ENCODE measurements at regions not wholly inside any gene's neighbourhood (a gene's known extent, or its start where the extent isn't known, plus 50 kb on each side); places are given as distances from the start of the nearest gene placed in this dataset.

DNA sequence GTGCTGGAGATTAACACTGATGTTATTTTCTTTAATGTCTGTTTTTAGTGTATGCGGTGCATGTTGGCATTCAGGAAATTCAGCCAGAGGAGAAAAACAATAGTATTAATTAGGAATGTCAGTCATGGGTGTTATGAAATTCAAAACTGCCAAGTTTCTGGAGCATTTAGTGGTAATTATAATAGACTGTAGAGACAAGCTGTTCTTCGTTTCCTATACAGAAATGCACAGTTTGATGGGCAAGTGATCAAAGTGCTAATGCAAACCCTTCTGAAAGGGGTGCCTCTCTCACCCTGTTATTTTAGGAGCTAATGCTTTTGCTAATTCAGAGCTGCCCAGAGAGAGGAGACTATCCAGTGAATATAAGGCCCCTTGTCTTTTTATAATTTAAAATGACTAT lies 573.8 kb upstream of the EEF2KMT start:
- H3K9me3 Mint-ChIP-seq = no peaks in the 10 kb centered on the region
- TF ChIP-seq, protein P1, sequence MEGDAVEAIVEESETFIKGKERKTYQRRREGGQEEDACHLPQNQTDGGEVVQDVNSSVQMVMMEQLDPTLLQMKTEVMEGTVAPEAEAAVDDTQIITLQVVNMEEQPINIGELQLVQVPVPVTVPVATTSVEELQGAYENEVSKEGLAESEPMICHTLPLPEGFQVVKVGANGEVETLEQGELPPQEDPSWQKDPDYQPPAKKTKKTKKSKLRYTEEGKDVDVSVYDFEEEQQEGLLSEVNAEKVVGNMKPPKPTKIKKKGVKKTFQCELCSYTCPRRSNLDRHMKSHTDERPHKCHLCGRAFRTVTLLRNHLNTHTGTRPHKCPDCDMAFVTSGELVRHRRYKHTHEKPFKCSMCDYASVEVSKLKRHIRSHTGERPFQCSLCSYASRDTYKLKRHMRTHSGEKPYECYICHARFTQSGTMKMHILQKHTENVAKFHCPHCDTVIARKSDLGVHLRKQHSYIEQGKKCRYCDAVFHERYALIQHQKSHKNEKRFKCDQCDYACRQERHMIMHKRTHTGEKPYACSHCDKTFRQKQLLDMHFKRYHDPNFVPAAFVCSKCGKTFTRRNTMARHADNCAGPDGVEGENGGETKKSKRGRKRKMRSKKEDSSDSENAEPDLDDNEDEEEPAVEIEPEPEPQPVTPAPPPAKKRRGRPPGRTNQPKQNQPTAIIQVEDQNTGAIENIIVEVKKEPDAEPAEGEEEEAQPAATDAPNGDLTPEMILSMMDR (IDR thresholded peaks at IDR 0.05; ENCODE audit: unreplicated experiment in 3 of 3) = no peak
- H3K27ac Mint-ChIP-seq = no peak overlapping the region
- H3K4me1 Mint-ChIP-seq = no peaks in the 10 kb centered on the region
- no peaks in the 10 kb centered on the region for H3K36me3 Mint-ChIP-seq (ENCODE audit: low read depth)
- no peak overlapping the region for H3K4me3 Mint-ChIP-seq
- peaks cover 14% of the 10 kb centered on the region for H3K27me3 Mint-ChIP-seq (ENCODE audit: low read depth)

DNA sequence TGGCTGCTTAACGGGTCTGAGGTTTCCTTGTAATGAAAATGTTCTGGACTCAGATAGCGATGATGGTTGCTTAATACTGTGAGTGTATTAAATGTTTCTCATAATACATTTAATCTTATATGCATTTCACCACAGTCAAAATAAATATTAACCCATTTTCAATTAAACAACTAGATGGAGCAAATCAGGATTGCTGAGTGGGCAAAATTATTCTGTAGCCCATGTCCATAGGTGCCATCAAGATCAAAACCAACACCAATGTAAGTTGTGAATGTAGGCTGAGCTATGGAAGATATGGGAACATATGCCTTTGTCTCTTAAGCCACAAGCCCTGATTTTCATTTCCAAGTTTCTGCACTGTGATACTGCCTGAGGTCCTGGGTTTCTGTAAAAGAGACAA lies 572.6 kb upstream of the EEF2KMT start:
- Mint-ChIP-seq H3K36me3 (ENCODE audit: low read depth) (no peaks in the 10 kb centered on the region), H3K4me3 (no peak overlapping the region), H3K27me3 (ENCODE audit: low read depth) (peaks cover 14% of the 10 kb centered on the region), H3K9me3 (no peaks in the 10 kb centered on the region), H3K27ac (no peak overlapping the region), H3K4me1 (no peaks in the 10 kb centered on the region)
- TF ChIP-seq, protein P1 (IDR thresholded peaks at IDR 0.05; ENCODE audit: unreplicated experiment in 3 of 3) = no peak

DNA sequence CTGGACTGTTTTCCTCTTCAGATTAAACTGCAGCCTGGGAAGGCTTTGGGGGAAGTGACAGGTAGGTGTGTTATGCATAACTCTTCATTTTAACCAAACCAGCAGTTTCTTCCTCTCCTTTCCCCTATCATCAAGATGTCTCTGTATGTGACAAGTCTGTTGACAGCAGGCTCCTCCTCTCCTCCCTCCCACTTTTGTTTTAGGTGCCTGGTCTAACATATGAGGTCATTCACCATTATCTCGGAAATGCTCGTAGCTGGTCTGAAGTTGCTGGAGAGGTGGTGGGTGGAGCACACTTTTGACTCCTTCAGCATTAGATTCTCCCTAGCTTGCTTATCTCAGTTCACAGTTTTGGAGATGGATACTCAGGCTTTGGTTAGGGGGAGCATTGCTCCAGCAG lies 571.0 kb upstream of the EEF2KMT start:
- Mint-ChIP-seq H3K4me1 (no peaks in the 10 kb centered on the region), H3K27ac (no peak overlapping the region), H3K36me3 (ENCODE audit: low read depth) (no peaks in the 10 kb centered on the region), H3K4me3 (no peak overlapping the region), H3K27me3 (ENCODE audit: low read depth) (peaks cover 14% of the 10 kb centered on the region), H3K9me3 (no peaks in the 10 kb centered on the region)
- TF ChIP-seq, protein P1 (IDR thresholded peaks at IDR 0.05; ENCODE audit: unreplicated experiment in 3 of 3) = no peak

DNA sequence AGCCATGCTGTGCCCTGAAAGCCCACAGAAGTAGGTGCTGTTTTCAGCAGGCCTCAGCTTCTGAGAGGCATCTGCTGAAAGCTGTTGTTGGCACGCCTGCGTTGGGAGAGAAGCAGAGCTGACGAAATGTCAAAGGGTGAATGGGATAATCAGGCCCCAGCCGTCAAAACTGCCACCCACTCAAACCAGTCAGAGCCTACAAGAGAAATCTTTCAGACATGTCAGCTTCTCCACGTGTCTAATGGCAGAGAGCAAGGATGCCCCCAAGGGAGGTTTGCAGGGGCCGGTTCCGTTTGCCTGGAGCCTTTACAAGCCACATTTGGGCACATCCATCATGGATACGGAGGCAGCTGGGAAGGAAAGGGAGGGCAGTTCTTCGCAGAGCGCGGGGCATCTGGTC lies 568.2 kb upstream of the EEF2KMT start:
- H3K27ac Mint-ChIP-seq = no peak overlapping the region
- TF ChIP-seq, protein P1 (IDR thresholded peaks at IDR 0.05; ENCODE audit: unreplicated experiment in 3 of 3) = no peak
- no peaks in the 10 kb centered on the region for H3K9me3 Mint-ChIP-seq
- no peaks in the 10 kb centered on the region for H3K4me1 Mint-ChIP-seq
- H3K4me3 Mint-ChIP-seq = no peak overlapping the region
- H3K27me3 Mint-ChIP-seq (ENCODE audit: low read depth) = peaks cover 3% of the 10 kb centered on the region
- no peaks in the 10 kb centered on the region for H3K36me3 Mint-ChIP-seq (ENCODE audit: low read depth)

DNA sequence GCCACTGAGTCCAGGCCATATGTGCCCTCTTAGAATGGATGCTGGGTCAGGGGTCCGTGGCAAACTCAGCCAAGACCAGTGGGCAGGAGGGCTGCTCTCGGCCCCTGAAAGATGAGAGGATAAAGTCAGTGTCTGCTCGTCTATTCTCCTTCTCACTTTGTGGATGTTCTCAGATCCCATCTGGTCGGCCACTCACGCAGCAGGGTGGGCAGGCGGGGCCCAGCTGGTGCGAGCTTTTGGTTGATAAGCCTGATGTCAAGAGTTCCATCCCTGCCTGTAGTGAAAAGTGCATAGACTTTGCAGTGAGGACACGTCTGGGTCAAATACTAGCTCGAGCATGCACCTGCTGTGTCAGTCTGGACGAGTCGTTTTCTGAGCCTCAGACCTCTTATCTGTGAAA lies 556.2 kb upstream of the EEF2KMT start:
- no peak overlapping the region for H3K27ac Mint-ChIP-seq
- no peaks in the 10 kb centered on the region for H3K4me1 Mint-ChIP-seq
- peaks cover 4% of the 10 kb centered on the region for H3K27me3 Mint-ChIP-seq (ENCODE audit: low read depth)
- TF ChIP-seq, protein P1 (IDR thresholded peaks at IDR 0.05; ENCODE audit: unreplicated experiment in 3 of 3) = no peak
- no peak overlapping the region for H3K4me3 Mint-ChIP-seq
- H3K9me3 Mint-ChIP-seq = no peaks in the 10 kb centered on the region
- H3K36me3 Mint-ChIP-seq (ENCODE audit: low read depth) = no peaks in the 10 kb centered on the region

DNA sequence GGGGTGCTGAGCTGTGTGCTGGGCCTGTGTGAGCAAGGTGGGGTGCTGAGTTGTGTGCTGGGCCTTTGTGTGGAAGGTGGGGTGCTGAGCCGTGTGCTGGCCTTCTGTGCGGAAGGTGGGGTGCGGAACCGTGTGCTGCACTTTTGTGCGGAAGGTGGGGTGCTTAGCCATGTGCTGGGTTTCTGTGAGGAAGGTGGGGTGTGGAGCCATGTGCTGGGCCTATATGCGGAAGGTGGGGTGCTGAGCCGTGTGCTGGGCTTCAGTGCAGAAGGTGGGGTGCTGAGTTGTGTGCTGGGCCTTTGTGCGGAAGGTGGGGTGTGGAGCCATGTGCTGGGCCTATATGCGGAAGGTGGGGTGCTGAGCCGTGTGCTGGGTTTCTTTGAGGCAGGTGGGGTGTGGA lies 555.4 kb upstream of the EEF2KMT start:
- H3K27me3 Mint-ChIP-seq (ENCODE audit: low read depth) = peaks cover 4% of the 10 kb centered on the region
- no peak overlapping the region for H3K27ac Mint-ChIP-seq
- TF ChIP-seq, protein P1 (IDR thresholded peaks at IDR 0.05; ENCODE audit: unreplicated experiment in 3 of 3) = no peak
- H3K4me1 Mint-ChIP-seq = no peaks in the 10 kb centered on the region
- H3K4me3 Mint-ChIP-seq = no peak overlapping the region
- no peaks in the 10 kb centered on the region for H3K36me3 Mint-ChIP-seq (ENCODE audit: low read depth)
- no peaks in the 10 kb centered on the region for H3K9me3 Mint-ChIP-seq

Measured in nephron (organoid).